Gastrocnemius medialis (tissue), 4 donors: ENCODE measurements at regions not wholly inside any gene's neighbourhood (a gene's known extent, or its start where the extent isn't known, plus 50 kb on each side); places are given as distances from the start of the nearest gene placed in this dataset.

Source experiments
- ATAC-seq, 2 donors: fragments of 150-250 bp; one replicate each; pipeline ENCODE4 v1.9.1; 2016
- DNase-seq, 2 donors: peaks; one replicate each; pipeline ENCODE4 v3.0.0-alpha.2; 2019
- H3K27ac ChIP-seq, 4 donors: fragments of 200-600 bp; sonication (generic); 1 replicate in 1 of 4; 2 replicates in 3 of 4; pipeline ENCODE4 v1.5.1; 2016 to 2018; ENCODE audit warnings: mild to moderate bottlenecking in 2 of 4, moderate library complexity in 1 of 4
- H3K27me3 ChIP-seq, 3 donors: fragments of 200-600 bp; sonication (generic) in 2 of 3; 1 replicate in 1 of 3; 2 replicates in 2 of 3; pipeline versions ENCODE4 v1.5.1 to v1.6.0; 2016 to 2019; ENCODE audit warnings: mild to moderate bottlenecking in 1 of 3, moderate library complexity in 1 of 3
- H3K36me3 ChIP-seq, 2 donors: fragments of 200-600 bp; sonication (generic) in 1 of 2; one replicate each; pipeline ENCODE4 v1.5.1; 2017 to 2018
- H3K4me1 ChIP-seq, 2 donors: fragments of 200-600 bp; sonication (generic) in 1 of 2; one replicate each; pipeline ENCODE4 v1.5.1; 2016 to 2017; ENCODE audit warnings: mild to moderate bottlenecking in 2 of 2
- H3K4me3 ChIP-seq, 4 donors: fragments of 200-600 bp; sonication (generic) in 3 of 4; 1 replicate in 1 of 4; 2 replicates in 3 of 4; pipeline ENCODE4 v1.5.1; 2016 to 2019; ENCODE audit warnings: mild to moderate bottlenecking in 2 of 4
- H3K9me3 ChIP-seq, 3 donors: fragments of 200-600 bp; sonication (generic) in 2 of 3; 1 replicate in 1 of 3; 2 replicates in 2 of 3; pipeline ENCODE4 v1.5.1; 2016 to 2019
- POLR2A ChIP-seq, 2 donors: fragments of 450-650 bp; IDR thresholded peaks; one replicate each; pipeline ENCODE4 v1.6.1; 2017; ENCODE audit warnings: antibody characterized with exemption in 2 of 2, mild to moderate bottlenecking in 2 of 2, moderate library complexity in 2 of 2
- in situ Hi-C, 4 donors: fragments of 200-750 bp; cut with MboI; loops; one replicate each; pipeline versions ENCODE4 v1.15.0 to v1.8.0; 2017; ENCODE audit warnings: low sequenced_read_pairs in 4 of 4
- intact Hi-C: fragments of 100-400 bp; cut with DNase I; formaldehyde crosslinking; loops from one replicate; pipeline ENCODE4 v1.15.1; 2023; ENCODE audit warnings: low total_unique reads
- TF ChIP-seq, protein P1 (sequence below), 5 experiments: fragments of 450-650 bp in 3 of 5; fragments of 200-600 bp in 2 of 5; sonication (generic) in 2 of 5; IDR thresholded peaks in 4 of 5; conservative IDR thresholded peaks in 1 of 5; 1 replicate in 4 of 5; 2 replicates in 1 of 5; pipeline ENCODE4 v1.5.1; 2016 to 2019; ENCODE audit warnings: antibody characterized with exemption in 5 of 5, mild to moderate bottlenecking in 3 of 5, moderate library complexity in 3 of 5

DNA sequence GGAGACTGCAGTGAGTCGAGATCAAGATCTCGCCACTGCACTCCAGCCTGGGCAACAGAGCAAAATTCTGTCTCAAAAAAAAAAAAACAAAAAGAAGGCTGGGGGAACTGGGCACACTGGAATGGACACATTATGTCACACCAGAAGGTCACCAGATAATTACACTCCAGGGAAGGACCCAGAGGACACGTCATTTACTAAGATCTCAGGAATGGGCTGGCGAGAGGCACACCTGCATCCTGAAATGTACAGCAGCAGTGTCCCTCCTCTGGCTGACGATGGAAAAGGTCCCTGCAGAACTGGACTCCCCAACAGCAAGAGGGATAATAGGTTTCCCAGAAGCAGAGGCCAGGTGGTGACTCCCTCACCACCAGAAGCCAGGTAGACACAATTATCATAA, 243.5 kb downstream of the BCL11B start:
- TF ChIP-seq POLR2A (IDR thresholded peaks at IDR 0.05) = no peak
- TF ChIP-seq, protein P1, sequence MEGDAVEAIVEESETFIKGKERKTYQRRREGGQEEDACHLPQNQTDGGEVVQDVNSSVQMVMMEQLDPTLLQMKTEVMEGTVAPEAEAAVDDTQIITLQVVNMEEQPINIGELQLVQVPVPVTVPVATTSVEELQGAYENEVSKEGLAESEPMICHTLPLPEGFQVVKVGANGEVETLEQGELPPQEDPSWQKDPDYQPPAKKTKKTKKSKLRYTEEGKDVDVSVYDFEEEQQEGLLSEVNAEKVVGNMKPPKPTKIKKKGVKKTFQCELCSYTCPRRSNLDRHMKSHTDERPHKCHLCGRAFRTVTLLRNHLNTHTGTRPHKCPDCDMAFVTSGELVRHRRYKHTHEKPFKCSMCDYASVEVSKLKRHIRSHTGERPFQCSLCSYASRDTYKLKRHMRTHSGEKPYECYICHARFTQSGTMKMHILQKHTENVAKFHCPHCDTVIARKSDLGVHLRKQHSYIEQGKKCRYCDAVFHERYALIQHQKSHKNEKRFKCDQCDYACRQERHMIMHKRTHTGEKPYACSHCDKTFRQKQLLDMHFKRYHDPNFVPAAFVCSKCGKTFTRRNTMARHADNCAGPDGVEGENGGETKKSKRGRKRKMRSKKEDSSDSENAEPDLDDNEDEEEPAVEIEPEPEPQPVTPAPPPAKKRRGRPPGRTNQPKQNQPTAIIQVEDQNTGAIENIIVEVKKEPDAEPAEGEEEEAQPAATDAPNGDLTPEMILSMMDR (IDR thresholded peaks at IDR 0.05 in 4 of 5, conservative IDR thresholded peaks at IDR 0.05 in 1 of 5) = no peak
- Histone ChIP-seq H3K9me3 (no peaks in the 10 kb centered on the region), H3K4me1 (no peaks in the 10 kb centered on the region), H3K4me3 (no peak overlapping the region), H3K36me3 (no peaks in the 10 kb centered on the region), H3K27me3 (no peaks in the 10 kb centered on the region), H3K27ac (no peak overlapping the region)
- intact Hi-C loops (no loop called here), in situ Hi-C loops (no loop called here)
- ATAC-seq (no peak), DNase-seq (no peak)

DNA sequence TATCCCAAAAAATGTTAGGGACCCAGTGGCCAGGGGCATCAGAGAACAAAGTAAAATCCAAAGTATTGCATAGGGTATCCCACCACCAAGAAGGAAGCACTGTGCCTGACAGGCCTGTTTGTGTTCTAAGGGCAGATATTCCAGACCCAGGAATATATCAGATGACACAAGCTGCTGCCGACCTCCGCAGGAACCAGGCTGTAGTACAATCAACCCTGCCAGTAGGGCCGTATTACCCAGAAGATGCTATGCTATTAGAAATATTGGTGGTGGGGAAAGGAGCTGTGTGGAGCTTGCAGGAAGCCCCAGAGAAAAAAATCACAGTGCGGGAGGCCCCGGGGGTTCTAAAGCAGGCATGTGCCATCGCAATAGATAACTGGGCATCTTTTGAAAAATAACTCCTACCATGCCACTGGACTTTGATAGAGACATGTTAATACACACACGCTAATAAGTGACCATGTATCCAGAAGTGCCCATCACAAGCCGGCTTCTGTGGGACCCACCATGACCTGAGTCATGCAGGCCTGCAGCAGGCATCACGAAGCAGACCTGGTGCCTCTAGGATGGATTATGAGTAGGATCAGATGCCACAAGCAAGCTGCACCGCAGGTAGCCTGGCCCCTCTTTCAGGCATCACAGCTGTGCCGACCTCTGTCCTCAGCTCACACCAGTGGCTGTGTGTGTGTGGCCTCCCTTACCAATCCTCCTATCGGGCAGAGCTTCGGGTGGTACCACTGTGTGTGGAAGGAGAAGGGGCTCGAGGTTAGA, 242.7 kb downstream of the BCL11B start:
- intact Hi-C loops = no loop called here
- DNase-seq (no peak), ATAC-seq (no peak)
- no peak overlapping the region for H3K27ac ChIP-seq
- in situ Hi-C loops = no loop called here
- no peak overlapping the region for H3K4me3 ChIP-seq
- H3K27me3 ChIP-seq = no peaks in the 10 kb centered on the region
- H3K36me3 ChIP-seq = no peaks in the 10 kb centered on the region
- TF ChIP-seq, protein P1 (IDR thresholded peaks at IDR 0.05 in 4 of 5, conservative IDR thresholded peaks at IDR 0.05 in 1 of 5) = no peak
- no peak for TF ChIP-seq POLR2A (IDR thresholded peaks at IDR 0.05)
- no peaks in the 10 kb centered on the region for H3K4me1 ChIP-seq
- H3K9me3 ChIP-seq = no peaks in the 10 kb centered on the region

DNA sequence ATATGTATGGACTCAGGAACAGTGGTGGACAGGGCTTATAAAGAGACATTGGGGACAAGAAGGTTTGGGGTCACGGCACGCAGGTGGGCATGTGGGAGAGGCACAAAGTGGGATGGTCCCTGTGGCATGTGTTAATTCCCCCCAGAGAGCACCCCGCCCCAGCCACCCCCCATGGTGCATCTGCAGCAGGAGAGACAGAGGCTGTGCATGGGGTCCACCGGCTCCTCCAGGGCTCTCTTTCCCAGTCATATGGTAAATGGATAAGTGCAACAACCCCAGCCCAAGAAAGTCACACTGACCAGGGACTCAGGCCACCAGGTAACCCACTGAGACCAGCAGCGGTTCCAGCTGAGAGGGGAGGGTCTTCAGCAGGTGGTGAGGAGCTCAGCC, 242.1 kb downstream of the BCL11B start:
- H3K27me3 ChIP-seq = no peaks in the 10 kb centered on the region
- no peak for TF ChIP-seq POLR2A (IDR thresholded peaks at IDR 0.05)
- TF ChIP-seq, protein P1 (IDR thresholded peaks at IDR 0.05 in 4 of 5, conservative IDR thresholded peaks at IDR 0.05 in 1 of 5) = no peak
- H3K36me3 ChIP-seq = no peaks in the 10 kb centered on the region
- no peaks in the 10 kb centered on the region for H3K9me3 ChIP-seq
- in situ Hi-C loops = no loop called here
- H3K27ac ChIP-seq = no peak overlapping the region
- no peak for ATAC-seq
- intact Hi-C loops = loop anchor here (10.0 kb wide), 2 partner anchors 255 to 575 kb away; partner anchors contain the start of gene CCDC85C
- H3K4me1 ChIP-seq = no peaks in the 10 kb centered on the region
- no peak for DNase-seq
- H3K4me3 ChIP-seq = no peak overlapping the region

DNA sequence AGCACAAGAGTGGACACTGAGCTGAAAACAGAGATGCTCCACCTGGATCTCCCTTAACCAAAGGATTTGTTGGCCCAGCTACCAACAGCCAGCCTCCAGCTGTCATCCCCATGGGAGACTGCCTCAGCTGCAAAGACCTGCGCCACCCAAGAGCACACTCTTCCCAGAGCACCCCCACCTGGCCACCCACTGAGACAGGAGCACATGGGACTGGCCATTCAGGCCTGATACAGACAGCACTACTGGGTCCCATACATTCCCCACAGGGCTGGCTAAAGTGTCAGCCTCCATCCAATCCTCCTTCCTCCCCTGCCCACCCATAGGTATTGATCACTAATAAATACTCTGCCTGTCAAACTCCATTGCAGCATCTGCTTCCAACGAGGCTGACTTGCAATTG, 241.5 kb downstream of the BCL11B start:
- Histone ChIP-seq H3K4me1 (no peaks in the 10 kb centered on the region), H3K36me3 (no peaks in the 10 kb centered on the region), H3K4me3 (no peak overlapping the region), H3K9me3 (no peaks in the 10 kb centered on the region), H3K27ac (no peak overlapping the region), H3K27me3 (no peaks in the 10 kb centered on the region)
- TF ChIP-seq, protein P1 (IDR thresholded peaks at IDR 0.05 in 4 of 5, conservative IDR thresholded peaks at IDR 0.05 in 1 of 5) = no peak
- TF ChIP-seq POLR2A (IDR thresholded peaks at IDR 0.05) = no peak
- intact Hi-C loops = loop anchor here (10.0 kb wide), 2 partner anchors 256 to 574 kb away; partner anchors contain the start of gene CCDC85C
- no peak for DNase-seq
- no peak for ATAC-seq
- in situ Hi-C loops = no loop called here
